ENCODE measurements at regions not wholly inside any gene's neighbourhood (a gene's known extent, or its start where the extent isn't known, plus 50 kb on each side); places are given as distances from the start of the nearest gene placed in this dataset.

- TF ChIP-seq CTCF (IDR thresholded peaks at IDR 0.05; ENCODE audit: insufficient read depth, low read length, poor library complexity, severe bottlenecking) (no peak), EZH2phosphoT487 (conservative IDR thresholded peaks at IDR 0.05; ENCODE audit: low read length) (no peak)
These were observed 57.7 kb upstream of the ZNRF2 start for GRCh38 chr7:30226614-30227268.
